ENCODE measurements at regions not wholly inside any gene's neighbourhood (a gene's known extent, or its start where the extent isn't known, plus 50 kb on each side); places are given as distances from the start of the nearest gene placed in this dataset.

DNA sequence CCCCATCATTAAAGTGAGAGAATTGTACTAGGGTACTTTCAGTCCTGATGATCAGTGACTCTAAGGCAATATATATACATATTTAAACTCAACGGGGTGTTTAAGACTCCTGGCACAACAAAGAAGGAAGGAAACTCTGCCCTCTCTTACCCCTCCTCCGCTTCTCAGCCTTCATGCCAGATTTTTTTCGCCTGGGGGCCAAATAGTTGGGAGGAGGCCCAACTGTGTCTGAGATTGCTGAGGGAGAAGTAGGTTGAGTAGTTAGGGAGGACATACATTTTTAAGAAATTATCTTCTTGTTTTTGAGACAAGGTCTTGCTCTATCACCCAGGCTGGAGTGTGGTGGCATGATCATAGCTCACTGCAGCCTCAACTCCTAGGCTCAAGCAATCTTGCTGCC, 127.7 kb upstream of the SHB start:
- TF ChIP-seq CTCF (conservative IDR thresholded peaks at IDR 0.05 in 1 of 2, IDR thresholded peaks at IDR 0.05 in 1 of 2; ENCODE audit: extremely low read depth in 1 of 2, insufficient read depth in 1 of 2, low read depth in 1 of 2, low read length in 2 of 2): no peak
- no peak for TF ChIP-seq EZH2 (IDR thresholded peaks at IDR 0.05; ENCODE audit: borderline replicate concordance, low read length)

Data from mammary epithelial cell (primary cell).